T-helper 2 cell treated with Interferon-gamma antibody and Interleukin-4, amounts not matched to agents 100 ng/mL and 5 ng/mL, for 36 hours (primary cell): ENCODE measurements at regions not wholly inside any gene's neighbourhood (a gene's known extent, or its start where the extent isn't known, plus 50 kb on each side); places are given as distances from the start of the nearest gene placed in this dataset.
"Not testable (repeated sequence)": the region's sequence is repeated elsewhere in the genome, so short reads cannot be mapped to it uniquely, and the experiment has no call there.

ENCODE experiments used
- intact Hi-C: fragments of 100-400 bp; cut with micrococcal nuclease; formaldehyde crosslinking; loops from one replicate; pipeline ENCODE4 v1.15.1; 2023

DNA sequence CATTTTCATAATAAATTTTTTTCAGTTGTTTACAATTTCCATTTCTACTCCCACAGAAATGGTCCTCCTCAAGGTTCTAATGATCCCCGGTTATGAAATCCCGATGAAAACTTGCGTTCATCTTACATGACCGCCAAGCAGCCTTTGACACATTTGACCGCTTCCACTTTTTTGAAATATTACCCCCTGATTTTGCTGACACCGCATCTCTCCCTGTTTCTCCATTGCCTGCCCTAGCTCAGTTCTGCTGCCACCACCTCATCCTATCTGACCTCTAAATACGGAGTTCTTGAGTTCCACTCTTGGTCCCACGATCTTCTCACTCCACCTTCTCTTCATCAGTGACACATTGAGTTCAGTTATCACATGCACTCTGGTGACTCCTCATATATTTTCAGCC lies 74.1 kb downstream of the SLC35B3 start:
- intact Hi-C loops, result no loop called here

DNA sequence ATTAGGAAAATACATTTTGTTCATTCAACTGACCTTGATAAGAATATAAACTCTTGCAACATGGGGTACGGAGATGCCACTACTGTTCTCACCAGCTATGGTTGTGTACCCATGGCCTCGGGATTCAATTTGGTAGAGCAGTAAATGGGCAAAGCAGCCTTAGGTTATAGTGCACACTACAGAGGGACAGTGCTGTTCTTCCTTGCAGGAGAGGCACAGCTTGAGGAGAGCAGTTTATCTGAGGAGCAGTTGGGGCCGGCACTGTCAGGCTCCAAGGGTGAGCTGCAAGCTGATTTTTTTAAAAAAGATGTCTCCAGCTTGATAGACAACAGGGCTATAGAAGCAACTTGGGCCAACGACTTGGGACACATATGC lies 82.4 kb downstream of the SLC35B3 start:
- intact Hi-C loops, result no loop called here

DNA sequence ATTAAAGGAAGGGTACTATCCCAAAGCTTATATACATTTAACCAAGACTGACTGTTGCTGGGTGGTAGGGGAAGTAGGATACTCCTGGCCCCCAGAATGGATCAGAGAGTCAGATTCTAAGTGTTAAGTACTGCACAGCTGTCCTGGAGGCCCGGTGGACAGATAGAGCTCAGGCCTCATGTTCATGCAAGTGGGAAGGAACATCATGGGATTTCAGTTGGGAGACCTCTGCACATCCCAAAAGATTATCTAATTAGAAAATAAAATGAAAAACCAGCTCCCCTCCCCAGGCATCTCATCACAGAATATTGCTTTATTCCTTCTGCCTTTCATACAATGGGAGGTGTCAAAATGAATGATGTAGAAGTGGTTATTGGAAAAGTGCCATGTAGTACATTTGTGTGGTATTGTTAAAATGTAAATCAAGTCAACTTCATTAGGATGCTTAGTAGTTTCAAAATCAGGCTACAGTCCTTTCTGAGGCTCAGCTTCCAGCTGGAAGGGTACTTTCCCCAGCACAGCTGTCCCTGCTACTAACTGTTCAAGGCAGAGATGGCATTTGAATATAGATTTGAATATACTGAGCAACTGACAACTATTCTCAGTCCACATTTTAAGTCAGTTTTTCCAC lies 82.9 kb downstream of the SLC35B3 start:
- intact Hi-C loops, result no loop called here

DNA sequence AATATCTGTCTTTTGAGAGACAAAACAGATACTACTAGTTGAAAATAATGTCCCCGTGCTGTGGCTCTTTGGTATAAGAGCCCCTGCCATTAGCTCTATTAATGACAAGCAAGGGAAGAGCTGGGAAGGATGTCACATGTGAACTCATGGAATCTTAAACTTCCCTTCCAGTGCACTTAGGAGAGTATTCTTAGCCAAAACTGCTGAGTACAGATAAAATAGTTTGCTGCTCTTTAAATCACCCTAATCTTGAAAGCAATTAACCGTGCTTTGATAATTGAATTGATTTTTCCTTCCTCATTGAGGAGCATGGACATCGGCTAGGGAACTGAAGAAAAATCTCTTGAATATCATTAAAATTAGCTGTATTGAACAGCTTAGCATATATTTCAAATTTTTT lies 91.7 kb downstream of the SLC35B3 start:
- intact Hi-C loops, result no loop called here

DNA sequence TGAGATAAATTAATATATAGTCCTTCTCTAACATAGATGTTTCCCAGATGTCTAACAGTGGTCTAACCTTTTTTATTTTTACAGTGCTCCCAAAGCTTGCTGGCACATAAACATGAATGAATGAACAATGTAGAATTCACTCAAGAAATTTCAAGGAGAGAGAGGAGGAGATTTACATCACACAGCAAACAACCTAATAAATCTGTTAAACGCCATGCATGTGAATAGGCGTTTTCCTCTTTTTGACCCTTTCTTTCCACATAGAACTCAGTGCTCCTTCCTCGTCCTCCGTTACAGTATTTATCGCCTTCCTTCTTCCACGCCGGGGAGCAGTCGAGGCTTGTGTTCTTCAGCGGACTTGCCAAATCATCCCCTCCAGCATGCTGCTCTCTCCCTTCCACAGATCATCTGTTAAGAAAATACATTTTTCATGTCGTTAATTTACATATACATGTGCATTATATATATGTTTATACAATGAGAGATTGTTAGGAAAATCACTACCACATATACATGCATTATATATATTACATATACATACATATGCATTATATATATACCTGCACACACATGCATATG lies 93.0 kb downstream of the SLC35B3 start:
- intact Hi-C loops, result no loop called here

DNA sequence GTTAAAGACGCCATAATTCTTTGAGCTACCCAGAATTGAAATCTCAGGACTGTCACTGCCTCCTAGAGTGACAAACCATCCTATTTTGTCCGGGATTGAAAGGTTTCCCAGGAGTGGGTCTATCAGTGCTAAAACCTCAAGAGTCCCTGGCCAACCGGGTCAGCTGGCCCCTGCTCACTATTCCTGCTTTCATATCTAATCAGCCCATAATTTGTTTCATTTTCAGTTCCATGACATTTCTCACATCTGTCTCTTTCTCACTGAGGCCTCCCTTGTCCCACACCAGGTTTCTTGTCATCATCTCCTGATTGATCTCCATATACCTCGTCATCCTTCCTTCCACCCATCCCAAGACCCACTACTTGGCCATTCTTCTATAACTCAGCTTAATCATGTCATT lies 98.2 kb downstream of the SLC35B3 start:
- intact Hi-C loops, result no loop called here

DNA sequence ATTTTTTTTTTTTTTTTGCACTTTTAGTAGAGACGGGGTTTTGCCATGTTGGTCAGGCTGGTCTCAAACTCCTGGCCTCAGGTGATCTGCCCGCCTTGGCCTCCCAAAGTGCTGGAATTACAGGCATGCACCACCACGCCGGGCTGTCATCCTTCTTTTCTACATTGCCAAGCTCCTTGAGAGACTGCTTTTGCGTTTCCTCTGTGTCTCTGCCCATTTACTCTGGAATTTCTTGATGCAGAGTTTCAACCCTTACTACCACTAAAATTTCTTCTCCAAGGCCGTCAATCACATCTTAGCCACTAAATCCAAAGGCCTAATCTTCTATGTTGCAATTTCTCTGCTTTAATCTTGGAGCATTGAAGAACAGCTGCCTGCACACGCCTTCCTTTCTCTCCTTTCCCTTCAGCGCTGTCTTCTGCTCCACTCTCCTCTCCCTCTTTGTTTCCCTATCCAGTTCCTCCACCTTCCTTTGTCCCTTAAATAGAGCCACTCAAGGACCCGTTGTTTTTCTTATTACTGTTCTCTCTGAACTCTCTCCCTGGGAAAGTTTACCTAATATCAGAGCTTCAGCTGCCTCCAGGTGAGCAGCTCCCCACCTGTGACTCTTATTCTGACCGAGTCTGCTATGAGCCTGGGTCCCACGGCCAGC lies 98.8 kb downstream of the SLC35B3 start:
- intact Hi-C loops, result no loop called here

DNA sequence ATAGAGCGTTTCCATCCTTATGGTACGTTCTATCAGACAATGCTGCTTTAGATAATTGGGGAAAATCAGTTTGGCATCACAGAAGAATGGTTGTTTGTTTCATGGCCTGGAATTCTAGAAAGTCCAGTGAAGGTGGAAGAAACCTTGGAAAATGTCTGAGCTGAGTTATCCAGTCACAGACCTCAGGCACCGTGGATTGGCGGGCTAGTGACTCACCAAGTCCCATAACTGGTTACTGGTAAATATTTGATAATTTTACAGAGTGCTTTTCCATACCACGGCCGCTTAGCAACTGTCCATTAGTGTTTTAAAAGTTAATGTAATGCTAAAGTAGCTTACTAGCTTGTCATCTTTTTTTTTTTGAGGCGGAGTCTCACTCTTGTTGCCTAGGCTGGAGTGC lies 99.4 kb downstream of the SLC35B3 start:
- intact Hi-C loops, result no loop called here

DNA sequence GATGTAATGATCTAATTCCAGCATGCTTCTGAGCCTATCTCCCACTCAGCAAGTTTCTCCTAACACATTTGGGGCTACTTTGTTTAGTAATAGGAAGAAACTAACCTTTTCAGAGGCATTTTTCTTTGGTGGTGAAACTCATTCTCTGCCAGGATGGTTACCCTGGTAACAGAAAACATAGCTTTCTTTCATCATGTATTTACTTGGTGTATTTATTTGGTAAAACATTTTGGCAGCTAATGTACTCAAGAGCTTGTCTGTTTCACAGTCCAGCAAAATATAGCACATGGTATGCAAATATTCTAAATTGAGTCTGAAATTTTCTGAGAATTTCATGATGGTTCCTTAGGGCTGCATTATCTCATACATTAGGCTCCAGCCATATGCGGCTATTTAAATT lies 100.0 kb downstream of the SLC35B3 start:
- intact Hi-C loops, result no loop called here

DNA sequence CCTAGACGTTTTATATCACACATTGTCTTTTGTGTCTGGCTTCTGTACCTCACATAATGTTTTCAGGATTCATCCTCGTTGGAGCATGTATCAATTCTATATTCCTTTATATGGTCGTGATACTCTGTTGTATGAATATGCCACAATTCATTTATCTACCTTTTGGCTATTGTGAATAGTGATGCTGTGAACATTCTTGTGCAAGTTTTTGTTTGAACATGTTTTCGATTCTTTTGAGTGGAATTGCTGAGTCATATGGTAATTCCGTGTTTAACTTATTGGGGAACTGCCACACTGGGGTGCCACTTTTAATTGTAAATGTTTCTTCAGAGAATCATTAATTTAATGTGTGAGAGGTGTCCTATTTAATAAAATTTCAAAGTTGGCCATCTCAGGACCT lies 101.2 kb downstream of the SLC35B3 start:
- intact Hi-C loops, result no loop called here

DNA sequence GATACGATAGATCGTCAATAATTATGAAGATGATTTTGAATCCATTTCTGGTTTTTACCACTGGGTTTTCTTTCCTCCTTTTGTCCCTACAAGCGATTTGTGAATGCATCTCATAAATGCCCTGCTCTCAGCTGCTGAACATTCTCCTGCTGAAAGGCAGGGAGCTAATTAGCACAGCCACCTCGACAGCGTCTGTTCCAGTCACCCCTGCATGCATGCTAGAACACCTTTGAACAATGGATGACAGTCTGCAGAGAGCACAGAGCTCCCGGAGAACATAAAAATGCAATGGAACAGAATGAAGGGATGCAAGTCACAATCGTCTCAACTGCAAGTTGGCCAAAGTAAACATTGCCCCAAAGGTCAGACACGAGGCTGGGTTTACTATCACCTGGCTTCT lies 105.8 kb downstream of the SLC35B3 start:
- intact Hi-C loops, result no loop called here

DNA sequence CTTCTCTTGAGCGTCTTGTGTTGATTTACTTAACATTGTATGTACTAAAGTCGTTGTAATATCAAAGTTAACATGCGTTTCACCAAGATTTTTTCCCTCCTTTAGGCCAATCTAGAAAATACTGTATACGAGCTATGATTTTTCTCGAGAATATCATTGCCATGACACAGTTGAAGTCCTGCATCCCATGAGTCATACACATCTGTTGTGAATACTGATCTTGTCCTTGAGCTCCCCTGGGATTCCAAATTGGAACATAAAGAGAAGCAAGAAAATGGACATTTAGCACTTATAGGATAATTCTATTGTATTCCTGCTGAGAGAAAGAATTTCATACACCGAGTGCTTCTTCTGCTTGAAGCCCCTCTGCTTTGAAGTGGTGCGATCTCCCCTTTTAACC lies 109.6 kb downstream of the SLC35B3 start:
- intact Hi-C loops, result no loop called here

DNA sequence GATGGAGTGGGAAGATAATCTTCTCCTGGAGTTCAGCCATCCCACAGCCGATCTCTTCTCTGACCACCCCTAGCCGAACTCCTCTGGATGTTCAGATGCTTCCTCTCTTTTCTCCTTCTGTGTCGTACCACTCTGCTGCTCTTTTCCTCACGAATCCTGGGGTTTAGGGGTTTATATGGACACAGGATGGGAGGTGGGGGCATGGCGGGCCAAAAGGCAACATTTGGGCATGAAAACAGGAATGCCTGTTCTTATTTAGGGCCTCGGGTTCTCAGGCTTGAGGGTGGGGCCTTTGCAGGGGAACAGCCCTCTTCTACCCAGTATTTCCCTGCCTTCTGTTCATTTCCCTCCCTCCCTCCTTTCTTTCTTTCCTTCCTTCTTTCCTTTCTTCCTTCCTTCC lies 112.7 kb downstream of the SLC35B3 start:
- intact Hi-C loops, result no loop called here

DNA sequence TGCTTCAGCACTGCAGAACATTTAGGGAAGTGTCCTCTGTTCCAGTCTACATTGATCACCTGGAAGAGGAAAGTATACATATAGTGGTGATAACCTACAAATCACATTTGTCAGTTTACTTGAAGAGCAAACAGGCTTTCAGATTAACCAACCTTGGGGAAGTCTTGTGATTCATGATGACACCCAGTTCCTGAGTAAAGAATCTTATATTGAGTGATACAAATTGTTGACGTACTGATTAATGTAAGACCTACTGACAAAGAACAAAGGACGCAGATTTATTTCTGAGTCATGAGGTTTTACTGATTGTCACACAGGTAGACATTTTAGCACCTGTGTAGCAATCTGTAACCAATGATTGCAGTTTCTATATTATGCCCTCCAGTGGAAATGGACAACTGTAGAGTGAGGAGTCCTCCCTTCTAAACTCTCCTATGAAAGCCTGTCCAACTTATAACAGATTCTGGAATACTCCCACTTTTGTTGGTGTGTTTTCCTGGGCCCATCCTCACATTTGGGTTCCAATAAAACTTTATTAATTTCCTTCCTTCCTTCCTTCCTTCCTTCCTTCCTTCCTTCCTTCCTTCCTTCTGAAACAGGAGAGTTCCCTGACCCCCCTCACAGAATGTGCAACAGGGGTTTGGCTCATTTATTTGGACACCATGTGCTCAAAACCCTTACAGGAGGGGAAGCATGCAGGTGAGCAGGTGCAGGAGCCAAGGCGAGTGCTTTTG lies 113.5 kb downstream of the SLC35B3 start:
- intact Hi-C loops, result no loop called here

DNA sequence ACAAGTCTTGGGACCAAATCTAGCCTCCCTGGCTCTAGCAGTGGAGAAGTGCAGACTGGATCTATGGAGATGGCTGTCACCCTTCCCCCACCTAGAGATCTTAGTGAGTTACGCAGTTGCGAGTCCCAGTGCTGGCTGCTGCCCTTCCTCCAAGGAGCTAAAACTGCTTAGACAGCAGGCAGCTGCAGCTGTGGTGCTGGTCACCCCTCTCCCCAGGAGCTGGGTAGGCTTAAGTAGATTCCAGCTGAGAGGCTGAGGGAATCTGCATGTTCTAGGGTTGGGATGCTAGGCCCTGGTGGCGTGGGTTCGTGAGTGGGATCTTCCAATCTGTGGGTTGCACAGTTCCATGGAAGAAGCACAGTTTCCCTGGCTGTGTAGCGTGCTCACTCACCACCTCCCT lies 120.2 kb downstream of the SLC35B3 start:
- intact Hi-C loops, result no loop called here

DNA sequence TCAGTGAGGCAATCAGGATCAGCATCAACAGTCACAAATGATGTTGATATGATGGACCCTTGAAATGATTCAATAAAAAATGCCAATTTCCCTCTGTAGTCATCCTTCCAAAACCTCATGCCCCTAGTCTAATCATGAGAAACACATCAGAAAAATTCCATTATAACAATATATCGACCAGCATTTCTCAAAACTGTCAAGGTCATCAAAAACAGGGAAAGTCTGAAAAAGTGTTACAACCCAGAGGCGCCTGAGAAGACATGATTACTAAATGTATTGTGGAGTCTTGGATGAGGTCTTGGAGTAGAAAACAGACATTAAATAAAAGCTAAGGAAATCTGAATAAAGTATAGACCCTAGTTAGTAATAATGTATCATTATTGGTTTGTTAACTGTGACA lies 133.8 kb downstream of the SLC35B3 start:
- intact Hi-C loops, result no loop called here

DNA sequence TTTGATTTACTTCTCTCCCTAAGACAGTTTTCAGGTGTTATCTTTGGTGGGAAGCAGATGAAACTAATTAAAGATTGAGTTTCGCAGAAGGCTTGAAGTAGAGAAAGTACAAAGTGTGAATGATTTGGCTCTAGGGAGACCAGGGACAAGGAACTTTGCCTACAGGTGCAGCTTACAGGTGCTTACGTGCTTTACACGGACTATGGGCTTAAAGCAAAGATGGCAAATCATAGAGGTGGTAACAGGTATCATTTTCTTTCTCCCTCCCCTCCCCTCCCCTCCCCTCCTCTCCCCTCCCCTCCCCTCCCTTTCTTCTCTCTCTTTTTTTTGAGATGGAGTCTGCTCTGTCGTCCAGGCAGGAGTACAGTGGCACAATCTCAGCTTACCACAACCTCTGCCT lies 136.3 kb downstream of the SLC35B3 start:
- intact Hi-C loops, result no loop called here

DNA sequence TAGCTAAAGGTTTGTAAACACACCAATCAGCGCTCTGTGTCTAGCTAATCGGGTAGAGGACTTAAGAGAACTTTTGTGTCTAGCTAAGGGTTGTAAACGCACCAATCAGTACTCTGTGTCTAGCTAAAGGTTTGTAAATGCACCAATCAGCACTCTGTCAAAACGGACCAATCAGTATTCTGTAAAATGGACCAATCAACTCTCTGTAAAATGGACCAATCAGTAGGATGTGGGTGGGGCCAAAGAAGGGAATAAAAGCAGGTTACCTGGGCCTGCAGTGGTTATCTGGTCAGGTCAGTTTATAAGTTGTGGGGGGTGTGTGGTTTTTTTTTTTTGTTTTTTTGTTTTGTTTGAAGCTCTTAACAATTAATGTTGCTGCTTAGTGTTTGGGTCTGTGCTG lies 152.4 kb downstream of the SLC35B3 start:
- intact Hi-C loops, result not testable (repeated sequence)

DNA sequence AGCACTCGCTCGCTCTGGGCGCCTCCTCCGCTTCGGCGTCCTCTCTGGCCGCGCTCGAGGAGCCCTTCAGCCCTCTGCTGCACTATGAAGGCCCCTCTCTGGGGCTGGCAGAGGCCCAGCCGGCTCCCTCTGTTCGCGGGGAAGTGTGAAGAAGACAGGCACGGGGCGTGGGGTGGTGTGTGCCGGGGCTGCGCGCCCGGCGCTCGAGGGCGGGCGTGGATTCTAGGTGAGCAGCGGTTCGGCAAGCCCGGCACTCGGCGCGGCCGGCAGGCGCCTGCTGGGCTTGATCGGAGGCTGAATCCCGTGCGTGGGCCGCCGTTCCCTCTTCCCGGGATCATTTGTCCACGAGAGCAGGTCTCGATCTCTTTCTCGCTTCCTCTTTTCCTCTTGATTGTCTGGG lies 153.0 kb downstream of the SLC35B3 start:
- intact Hi-C loops, result no loop called here

DNA sequence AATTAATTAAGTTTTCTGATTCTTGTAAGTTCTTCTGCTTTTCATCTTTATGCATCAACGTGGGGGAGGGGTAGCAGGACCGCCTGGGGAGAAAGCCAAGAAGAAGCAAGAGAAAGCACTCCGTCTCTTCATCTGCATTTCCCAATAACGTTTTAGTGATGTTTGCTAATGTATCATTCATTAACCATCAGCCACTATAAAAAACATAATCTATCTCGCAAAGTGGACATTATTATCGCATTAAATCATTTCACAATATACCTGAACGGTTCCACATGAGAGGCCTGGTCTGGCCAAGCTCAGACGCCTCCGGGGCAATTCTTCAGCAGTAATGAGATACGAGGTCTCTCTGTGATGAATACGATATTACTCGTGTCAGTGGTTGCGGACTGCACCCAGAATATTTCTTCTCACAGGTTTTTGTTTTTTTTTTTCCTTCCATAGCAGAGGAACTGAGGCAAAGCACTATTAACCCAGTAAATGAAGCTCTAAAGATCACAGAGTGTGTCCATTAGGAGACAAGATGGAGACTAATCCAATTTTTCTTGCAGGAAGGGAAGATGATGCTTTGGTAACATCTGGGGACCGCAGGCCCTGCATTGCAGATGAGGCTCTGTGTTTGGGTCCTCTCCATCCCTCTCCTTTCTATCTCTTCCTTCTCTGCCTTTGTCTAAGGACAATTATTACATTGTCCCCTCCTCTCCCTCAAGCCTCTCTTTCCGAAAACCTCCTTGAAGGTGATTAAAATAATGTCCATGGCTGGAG lies 156.1 kb downstream of the SLC35B3 start:
- intact Hi-C loops, result no loop called here

DNA sequence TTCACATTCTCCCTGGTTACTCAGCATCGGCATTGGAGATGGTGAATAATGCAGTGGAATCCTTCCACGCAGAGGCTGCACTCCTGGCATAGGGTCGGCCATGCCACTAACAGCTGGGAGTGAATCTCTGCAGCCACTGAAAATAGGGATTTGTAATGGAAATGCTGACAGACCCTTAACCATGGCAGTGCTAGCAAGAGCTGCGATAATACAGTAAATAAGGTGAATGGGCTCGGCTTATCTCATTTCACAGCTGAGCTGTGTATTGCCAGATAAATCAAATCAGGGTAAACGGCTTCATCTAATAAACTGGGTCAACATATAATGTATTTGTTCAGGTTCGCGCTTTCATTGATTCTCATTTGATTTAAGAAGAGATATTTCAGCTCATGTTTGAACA lies 156.8 kb downstream of the SLC35B3 start:
- intact Hi-C loops, result no loop called here

DNA sequence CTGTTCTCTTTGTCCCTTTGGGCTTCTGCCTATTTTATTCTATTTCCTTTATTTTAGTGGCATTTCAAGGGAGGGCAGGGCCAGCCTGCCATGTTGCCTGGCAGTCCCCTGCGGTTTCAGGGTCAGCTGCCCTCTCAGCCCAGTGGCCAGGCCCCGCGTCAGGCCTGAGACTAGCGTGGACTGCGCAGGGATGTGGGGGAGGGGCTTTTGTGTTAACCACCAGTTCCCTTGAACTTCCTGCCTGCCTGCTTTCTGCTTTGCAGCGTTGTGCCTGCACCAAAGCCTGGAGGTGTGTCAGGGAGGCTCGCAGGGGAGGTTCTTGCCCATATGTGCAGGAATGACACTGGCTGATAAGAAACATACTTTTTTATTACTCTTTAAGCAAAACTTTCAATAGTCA lies 157.6 kb downstream of the SLC35B3 start:
- intact Hi-C loops, result no loop called here
